Stimulated activated naive B cell treated with anti-CD40 and anti-IgM and Interleukin-4, amounts not matched to agents 10 μg/mL and 1 μg/mL and 100 μg/mL, for 72 hours (primary cell): ENCODE measurements at regions not wholly inside any gene's neighbourhood (a gene's known extent, or its start where the extent isn't known, plus 50 kb on each side); places are given as distances from the start of the nearest gene placed in this dataset.

Source experiments
- ATAC-seq, 2 donors: fragments of 150-1000 bp; cut with Tn5 transposase; replicated peaks; 2 replicates each; pipeline ENCODE4 v1.10.0; 2021; ENCODE audit warnings: moderate library complexity in 1 of 2
- DNase-seq: peaks from one replicate; pipeline ENCODE4 v3.0.0; 2021
- H3K27ac Mint-ChIP-seq: one replicate; pipeline ENCODE4 v1.8.0; 2022; ENCODE audit warnings: mild to moderate bottlenecking, mixed read lengths
- H3K27me3 Mint-ChIP-seq, 2 donors: one replicate each; pipeline ENCODE4 v1.8.0; 2022; ENCODE audit warnings: mixed read lengths in 2 of 2
- H3K36me3 Mint-ChIP-seq, 2 donors: one replicate each; pipeline ENCODE4 v1.8.0; 2022; ENCODE audit warnings: mixed read lengths in 2 of 2, mild to moderate bottlenecking in 1 of 2
- H3K4me1 Mint-ChIP-seq, 2 donors: one replicate each; pipeline ENCODE4 v1.8.0; 2022; ENCODE audit warnings: mixed read lengths in 2 of 2, mild to moderate bottlenecking in 1 of 2
- H3K4me3 Mint-ChIP-seq, 2 donors: one replicate each; pipeline ENCODE4 v1.8.0; 2022; ENCODE audit warnings: mild to moderate bottlenecking in 2 of 2, mixed read lengths in 2 of 2, moderate library complexity in 1 of 2
- H3K9me3 Mint-ChIP-seq, 2 donors: one replicate each; pipeline ENCODE4 v1.8.0; 2022; ENCODE audit warnings: mixed read lengths in 2 of 2, mild to moderate bottlenecking in 1 of 2

DNA sequence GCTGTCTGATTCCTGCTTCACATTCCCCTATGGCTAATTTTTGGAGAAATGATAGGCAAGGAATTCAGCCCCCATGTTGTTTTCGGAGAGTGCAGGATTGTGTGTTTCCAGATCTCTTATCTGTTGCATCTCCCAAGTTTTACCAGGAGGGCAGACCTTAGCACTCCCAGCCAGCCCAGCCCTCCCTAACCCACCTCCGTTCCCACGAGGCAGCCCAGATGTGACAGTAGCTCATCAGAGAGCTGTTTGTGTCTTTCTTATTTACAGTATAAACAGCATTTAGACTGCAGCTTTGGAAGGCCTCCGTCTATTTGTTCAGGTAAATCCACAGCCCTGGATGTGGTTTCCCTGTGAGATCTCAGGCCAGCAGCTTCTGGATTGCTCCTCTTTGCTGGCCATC is 91.6 kb downstream of the THNSL2 start:
- no peak overlapping the region for H3K27ac Mint-ChIP-seq
- H3K9me3 Mint-ChIP-seq = no peaks in the 10 kb centered on the region
- peaks cover 17 to 41% of the 10 kb centered on the region in 2 donors for H3K27me3 Mint-ChIP-seq
- no peak overlapping the region for H3K4me3 Mint-ChIP-seq
- ATAC-seq (no peak), DNase-seq (no peak)
- H3K4me1 Mint-ChIP-seq = peaks cover 0 to 7% of the 10 kb centered on the region in 2 donors
- H3K36me3 Mint-ChIP-seq = no peaks in the 10 kb centered on the region

GRCh38 chr2:88258208-88258607 is 88.1 kb downstream of the THNSL2 start:
- Mint-ChIP-seq H3K4me1 (no peaks in the 10 kb centered on the region), H3K9me3 (peaks cover 0 to 4% of the 10 kb centered on the region in 2 donors), H3K27me3 (peaks cover 15 to 45% of the 10 kb centered on the region in 2 donors), H3K36me3 (no peaks in the 10 kb centered on the region), H3K27ac (no peak overlapping the region), H3K4me3 (no peak overlapping the region)
- no peak for DNase-seq
- ATAC-seq = no peak

DNA sequence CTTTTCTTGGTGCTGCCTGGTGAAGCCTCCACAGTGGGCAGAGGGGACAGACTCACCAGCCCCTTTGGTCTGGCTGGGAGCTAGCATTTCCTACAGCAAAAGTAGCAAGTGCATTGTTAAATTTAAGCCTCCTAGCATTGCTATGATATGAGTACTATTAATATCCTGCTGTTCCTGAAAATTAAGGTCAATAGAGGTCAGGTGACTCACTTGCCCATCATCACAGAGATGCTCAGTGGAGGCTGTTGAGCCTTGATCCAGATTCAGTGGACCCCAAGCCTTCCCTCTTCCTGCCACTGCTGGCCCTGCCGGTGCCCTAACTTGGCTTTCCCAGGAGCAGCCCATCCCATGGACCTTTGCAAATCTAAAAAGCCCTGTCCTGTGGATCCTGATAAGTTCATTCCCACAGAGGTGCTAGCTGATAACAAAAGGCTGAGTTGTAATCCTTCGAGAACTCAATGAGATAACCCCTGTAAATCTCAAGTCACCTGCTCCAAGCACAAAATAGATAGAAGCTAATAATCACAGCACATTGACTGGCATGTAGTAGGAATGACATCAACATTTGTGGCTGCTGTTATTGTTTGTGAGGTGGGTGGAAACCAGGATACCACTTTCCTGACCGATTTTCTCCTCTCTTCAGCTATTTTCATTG is 84.4 kb downstream of the THNSL2 start:
- Mint-ChIP-seq H3K4me1 (no peaks in the 10 kb centered on the region), H3K27me3 (peaks cover 29 to 47% of the 10 kb centered on the region in 2 donors), H3K27ac (no peak overlapping the region), H3K4me3 (no peak overlapping the region), H3K9me3 (peaks cover 2 to 4% of the 10 kb centered on the region in 2 donors), H3K36me3 (no peaks in the 10 kb centered on the region)
- ATAC-seq (no peak), DNase-seq (no peak)

DNA sequence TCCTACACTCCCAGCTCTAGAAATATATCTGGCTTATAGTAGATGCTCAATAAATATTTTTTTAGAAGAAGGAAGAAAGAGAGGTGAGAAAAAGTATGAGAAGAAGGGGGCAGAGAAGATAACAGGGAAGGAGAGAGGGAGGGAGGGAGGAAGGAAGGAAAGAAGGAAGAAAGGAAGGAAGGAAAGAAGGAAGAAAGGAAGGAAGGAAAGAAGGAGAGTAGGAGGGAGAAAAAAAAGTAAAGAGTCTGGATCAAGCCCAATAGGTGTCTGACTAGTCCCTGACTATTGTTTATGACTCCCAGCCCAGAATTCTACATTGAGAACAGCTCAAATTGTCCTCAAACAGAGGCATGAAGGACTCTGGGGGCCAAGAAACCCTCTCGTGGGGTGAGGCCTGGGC is 83.9 kb downstream of the THNSL2 start:
- ATAC-seq (no peak), DNase-seq (no peak)
- H3K9me3 Mint-ChIP-seq = peaks cover 2 to 4% of the 10 kb centered on the region in 2 donors
- no peaks in the 10 kb centered on the region for H3K4me1 Mint-ChIP-seq
- no peak overlapping the region for H3K4me3 Mint-ChIP-seq
- peaks cover 33 to 51% of the 10 kb centered on the region in 2 donors for H3K27me3 Mint-ChIP-seq
- H3K27ac Mint-ChIP-seq = no peak overlapping the region
- H3K36me3 Mint-ChIP-seq = no peaks in the 10 kb centered on the region

DNA sequence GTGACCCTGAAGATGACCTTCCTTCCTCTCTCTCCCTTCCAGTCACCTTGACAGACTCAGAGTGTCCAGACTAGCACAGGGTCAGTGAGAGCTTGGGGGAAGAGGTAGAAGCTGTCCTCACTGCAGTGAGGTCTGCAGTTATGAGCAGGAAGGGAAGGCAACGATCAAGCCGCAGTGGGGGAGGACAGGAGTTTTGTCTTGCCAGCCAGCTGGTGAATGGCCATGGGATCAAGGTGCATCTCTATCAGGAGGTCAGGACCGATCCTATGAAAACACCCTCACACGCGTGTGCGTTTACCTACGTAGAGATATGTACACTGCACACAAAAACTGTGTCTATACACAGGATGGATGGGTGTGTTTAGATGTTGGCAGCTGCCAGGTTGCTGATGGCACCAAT is 83.2 kb downstream of the THNSL2 start:
- no peak overlapping the region for H3K4me3 Mint-ChIP-seq
- DNase-seq = no peak
- H3K27ac Mint-ChIP-seq = no peak overlapping the region
- peaks cover 38 to 50% of the 10 kb centered on the region in 2 donors for H3K27me3 Mint-ChIP-seq
- ATAC-seq = no peak
- H3K36me3 Mint-ChIP-seq = no peaks in the 10 kb centered on the region
- peaks cover 2 to 4% of the 10 kb centered on the region in 2 donors for H3K9me3 Mint-ChIP-seq
- H3K4me1 Mint-ChIP-seq = no peaks in the 10 kb centered on the region

- Mint-ChIP-seq H3K9me3 (peaks cover 2 to 4% of the 10 kb centered on the region in 2 donors), H3K27ac (no peak overlapping the region), H3K4me1 (no peaks in the 10 kb centered on the region), H3K27me3 (peaks cover 45 to 50% of the 10 kb centered on the region in 2 donors), H3K4me3 (no peak overlapping the region), H3K36me3 (no peaks in the 10 kb centered on the region)
- DNase-seq (no peak), ATAC-seq (no peak)
Measured at GRCh38 chr2:88252646-88253045, 82.5 kb downstream of the THNSL2 start.

GRCh38 chr2:88252111-88252510 is 82.0 kb downstream of the THNSL2 start:
- no peak overlapping the region for H3K27ac Mint-ChIP-seq
- H3K9me3 Mint-ChIP-seq = peaks cover 2 to 4% of the 10 kb centered on the region in 2 donors
- no peaks in the 10 kb centered on the region for H3K36me3 Mint-ChIP-seq
- H3K27me3 Mint-ChIP-seq = peaks cover 42 to 51% of the 10 kb centered on the region in 2 donors
- DNase-seq (no peak), ATAC-seq (no peak)
- no peak overlapping the region for H3K4me3 Mint-ChIP-seq
- H3K4me1 Mint-ChIP-seq = no peaks in the 10 kb centered on the region

- no peaks in the 10 kb centered on the region for H3K36me3 Mint-ChIP-seq
- H3K4me3 Mint-ChIP-seq = no peak overlapping the region
- DNase-seq (no peak), ATAC-seq (no peak)
- H3K4me1 Mint-ChIP-seq = no peaks in the 10 kb centered on the region
- H3K27ac Mint-ChIP-seq = no peak overlapping the region
- H3K9me3 Mint-ChIP-seq = peaks cover 0 to 2% of the 10 kb centered on the region in 2 donors
- peaks cover 41 to 45% of the 10 kb centered on the region in 2 donors for H3K27me3 Mint-ChIP-seq
Measured at GRCh38 chr2:88250404-88250803, 80.3 kb downstream of the THNSL2 start.

GRCh38 chr2:88248280-88248828 is 78.2 kb downstream of the THNSL2 start:
- H3K9me3 Mint-ChIP-seq = peaks cover 8 to 9% of the 10 kb centered on the region in 2 donors
- DNase-seq (no peak), ATAC-seq (no peak)
- no peaks in the 10 kb centered on the region for H3K4me1 Mint-ChIP-seq
- H3K36me3 Mint-ChIP-seq = no peaks in the 10 kb centered on the region
- H3K27ac Mint-ChIP-seq = no peak overlapping the region
- no peak overlapping the region for H3K4me3 Mint-ChIP-seq
- H3K27me3 Mint-ChIP-seq = peaks cover 39 to 41% of the 10 kb centered on the region in 2 donors

GRCh38 chr2:88247531-88247930 is 77.4 kb downstream of the THNSL2 start:
- ATAC-seq (no peak), DNase-seq (no peak)
- H3K36me3 Mint-ChIP-seq = no peaks in the 10 kb centered on the region
- no peak overlapping the region for H3K27ac Mint-ChIP-seq
- no peak overlapping the region for H3K4me3 Mint-ChIP-seq
- no peaks in the 10 kb centered on the region for H3K4me1 Mint-ChIP-seq
- peaks cover 34 to 36% of the 10 kb centered on the region in 2 donors for H3K27me3 Mint-ChIP-seq
- peaks cover 9 to 11% of the 10 kb centered on the region in 2 donors for H3K9me3 Mint-ChIP-seq

GRCh38 chr2:88245109-88245508 is 75.0 kb downstream of the THNSL2 start:
- no peak overlapping the region for H3K27ac Mint-ChIP-seq
- H3K4me3 Mint-ChIP-seq = no peak overlapping the region
- DNase-seq (no peak), ATAC-seq (no peak)
- H3K36me3 Mint-ChIP-seq = no peaks in the 10 kb centered on the region
- peaks cover 9 to 11% of the 10 kb centered on the region in 2 donors for H3K9me3 Mint-ChIP-seq
- H3K27me3 Mint-ChIP-seq = peaks cover 29 to 32% of the 10 kb centered on the region in 2 donors
- H3K4me1 Mint-ChIP-seq = no peaks in the 10 kb centered on the region

DNA sequence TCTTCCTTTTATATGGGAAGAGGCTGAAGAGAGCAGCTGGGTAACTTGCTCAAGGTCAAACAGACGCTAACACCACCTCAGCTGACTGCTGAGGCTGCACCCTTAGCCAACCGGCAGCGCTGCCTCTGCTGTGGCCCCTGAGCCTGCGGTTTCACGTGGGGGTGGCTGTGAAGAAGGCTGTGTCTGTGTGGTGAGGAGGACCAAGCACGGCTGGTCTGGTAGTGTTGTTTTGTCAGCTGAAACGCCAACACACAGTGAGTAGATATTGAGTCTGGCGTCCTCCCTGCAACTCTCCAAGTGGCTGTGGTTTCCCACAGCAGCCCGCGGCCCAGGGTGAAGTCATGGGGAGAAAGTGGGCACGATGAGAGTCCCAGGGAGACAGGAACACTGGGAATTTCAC is 69.6 kb downstream of the THNSL2 start:
- H3K36me3 Mint-ChIP-seq = no peaks in the 10 kb centered on the region
- ATAC-seq (no peak), DNase-seq (no peak)
- H3K27me3 Mint-ChIP-seq = peaks cover 0 to 8% of the 10 kb centered on the region in 2 donors
- H3K9me3 Mint-ChIP-seq = peaks cover 8 to 9% of the 10 kb centered on the region in 2 donors
- no peak overlapping the region for H3K27ac Mint-ChIP-seq
- H3K4me3 Mint-ChIP-seq = no peak overlapping the region
- H3K4me1 Mint-ChIP-seq = no peaks in the 10 kb centered on the region

GRCh38 chr2:88236666-88237065 is 66.5 kb downstream of the THNSL2 start:
- no peaks in the 10 kb centered on the region for H3K4me1 Mint-ChIP-seq
- ATAC-seq (no peak), DNase-seq (no peak)
- H3K27ac Mint-ChIP-seq = no peak overlapping the region
- no peak overlapping the region for H3K4me3 Mint-ChIP-seq
- no peaks in the 10 kb centered on the region for H3K36me3 Mint-ChIP-seq
- H3K27me3 Mint-ChIP-seq = peaks cover 12 to 16% of the 10 kb centered on the region in 2 donors
- H3K9me3 Mint-ChIP-seq = no peaks in the 10 kb centered on the region
